Activated CD4-positive, CD25-positive, alpha-beta regulatory T cell treated with anti-CD3 and anti-CD28 coated beads, Interleukin-2, amount 50 U/mL, for 72 hours (primary cell): ENCODE measurements at regions not wholly inside any gene's neighbourhood (a gene's known extent, or its start where the extent isn't known, plus 50 kb on each side); places are given as distances from the start of the nearest gene placed in this dataset.

Source experiments
- DNase-seq: peaks from one replicate; pipeline ENCODE4 v3.0.0; 2021

GRCh38 chr1:4046836-4047461 lies 146.9 kb upstream of the C1orf174 start:
- no peak for DNase-seq

DNA sequence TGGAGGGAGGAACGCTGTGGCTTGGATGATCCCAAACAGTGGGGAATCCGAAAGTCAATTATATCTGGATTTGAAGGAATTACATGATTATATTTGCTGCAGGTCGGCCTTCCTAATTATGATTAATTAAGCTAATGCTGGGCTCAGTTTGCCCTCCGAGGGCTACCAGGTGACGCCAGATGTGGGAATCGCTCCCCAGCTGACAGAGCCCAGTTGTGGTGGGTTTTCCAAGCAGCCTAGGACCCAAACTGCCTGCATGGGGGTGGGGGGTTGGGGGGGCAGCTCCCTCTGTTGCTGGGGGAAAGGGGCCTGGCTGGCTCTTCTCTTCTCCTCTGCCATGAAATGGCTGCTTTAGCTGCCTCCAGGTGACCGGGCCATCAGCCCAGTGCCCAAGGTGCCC lies 147.6 kb upstream of the C1orf174 start:
- DNase-seq, result no peak

DNA sequence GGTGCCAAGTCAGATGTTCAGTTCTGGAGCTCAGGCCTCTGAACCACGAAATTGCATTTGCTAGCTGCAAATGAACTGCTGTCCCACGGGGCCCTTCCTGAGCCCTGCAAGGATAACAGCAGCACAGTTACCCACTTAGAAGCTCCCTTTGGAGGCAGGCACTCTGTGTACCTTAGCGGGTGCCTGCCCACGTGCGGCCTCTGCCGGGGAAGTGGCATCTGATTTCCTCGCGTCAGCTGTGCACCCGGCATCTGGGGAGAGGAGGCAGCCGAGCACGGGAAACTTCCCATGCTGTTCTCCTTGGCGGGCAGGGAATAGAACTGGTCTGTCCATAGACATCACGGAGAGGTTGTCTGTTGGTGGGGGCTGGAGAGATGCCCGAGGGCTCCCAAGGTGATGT lies 148.0 kb upstream of the C1orf174 start:
- no peak for DNase-seq

DNA sequence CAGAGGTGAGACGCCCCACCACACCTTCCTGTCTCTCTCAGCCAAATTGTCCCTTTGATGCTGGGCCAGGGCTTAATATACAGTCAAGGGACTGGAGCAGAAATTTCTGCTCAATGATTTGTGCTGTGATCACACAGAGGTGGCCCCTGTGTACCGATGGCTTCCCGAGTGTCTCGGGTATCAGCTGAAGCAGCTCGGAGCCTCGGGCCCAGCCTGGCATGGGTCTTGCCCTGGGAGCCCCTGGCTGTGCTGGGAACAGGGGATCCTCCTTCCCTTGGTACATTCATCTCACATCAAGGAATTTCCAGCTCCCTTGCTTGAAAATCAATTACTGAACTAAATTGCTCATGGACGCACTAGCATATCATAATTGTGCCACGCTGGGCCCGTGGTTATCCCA lies 148.8 kb upstream of the C1orf174 start:
- no peak for DNase-seq

- DNase-seq, result no peak
Measured at GRCh38 chr1:4050998-4051397, 150.9 kb upstream of the C1orf174 start.

DNA sequence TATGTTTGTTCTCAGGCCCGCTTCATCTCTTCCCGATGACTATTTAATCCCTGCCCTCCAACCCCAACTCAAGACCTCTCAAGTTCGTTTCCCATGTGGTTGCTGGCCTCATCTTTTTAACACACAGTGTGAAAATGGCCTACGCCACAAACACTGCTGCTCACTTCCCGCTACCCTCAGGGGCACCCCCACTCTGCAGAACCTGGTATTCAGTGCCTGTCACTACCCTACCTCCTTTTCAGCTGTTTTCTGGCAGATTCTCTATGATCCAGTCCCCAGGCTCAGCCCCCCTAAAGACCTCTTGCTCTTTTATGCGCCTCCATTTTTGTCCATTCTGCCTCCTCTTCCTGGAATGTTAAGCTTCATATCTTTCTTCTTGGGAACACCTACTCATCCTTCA lies 152.6 kb upstream of the C1orf174 start:
- no peak for DNase-seq

- no peak for DNase-seq
Measured at GRCh38 chr1:4053160-4053748, 153.2 kb upstream of the C1orf174 start.

DNA sequence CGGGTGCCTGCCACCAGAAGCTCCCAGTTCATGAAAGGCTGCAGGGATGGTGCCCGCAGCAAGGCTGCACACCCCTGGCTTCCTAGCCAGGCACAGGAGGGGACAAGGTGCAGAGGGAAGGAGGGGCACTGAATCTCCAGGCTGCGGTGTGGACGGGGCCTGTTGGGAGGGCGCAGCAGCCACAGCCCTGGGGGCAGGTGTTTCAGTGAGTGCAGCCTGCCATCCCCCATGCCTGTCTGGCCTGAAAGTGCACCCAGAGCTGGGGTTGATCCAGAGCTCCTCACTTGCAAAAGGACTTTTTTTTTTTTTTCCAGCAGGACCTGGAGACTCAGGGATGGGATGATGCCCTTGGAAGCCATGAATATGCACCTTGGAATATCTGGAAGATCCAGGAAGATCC lies 153.7 kb upstream of the C1orf174 start:
- DNase-seq, result no peak

DNA sequence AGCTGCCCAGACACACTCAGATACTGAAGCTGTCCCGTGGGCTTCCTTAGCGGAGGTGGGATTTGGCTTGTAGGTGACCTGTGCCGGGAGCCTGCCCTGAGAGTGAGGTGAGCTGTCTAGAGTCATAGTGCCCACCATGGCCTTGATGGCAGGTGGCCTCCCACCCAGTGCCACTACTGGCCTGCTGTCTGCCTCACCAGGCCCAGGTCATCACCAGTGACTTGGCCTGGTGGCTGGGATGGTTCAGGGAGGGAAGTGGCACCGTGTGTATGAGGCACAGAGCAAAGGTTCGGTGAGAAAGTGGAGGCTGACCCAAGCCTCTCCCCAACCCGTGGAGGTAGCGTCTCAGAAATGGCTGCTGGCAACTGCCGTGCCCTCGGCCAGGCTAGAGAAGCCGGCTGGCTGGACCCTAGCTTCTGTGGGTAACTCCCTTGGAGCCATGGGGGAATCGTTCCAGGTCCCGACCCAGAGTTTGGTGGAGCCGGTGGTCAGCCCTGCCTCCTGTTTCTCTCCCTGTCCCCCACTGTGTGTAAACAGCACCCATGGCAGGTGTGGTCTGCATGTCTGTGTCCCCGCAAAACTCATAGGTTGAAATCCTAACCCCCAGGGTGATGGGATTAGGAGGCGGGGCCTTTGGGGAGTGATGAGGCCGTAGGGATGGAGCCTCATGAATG lies 155.4 kb upstream of the C1orf174 start:
- DNase-seq, result no peak

DNA sequence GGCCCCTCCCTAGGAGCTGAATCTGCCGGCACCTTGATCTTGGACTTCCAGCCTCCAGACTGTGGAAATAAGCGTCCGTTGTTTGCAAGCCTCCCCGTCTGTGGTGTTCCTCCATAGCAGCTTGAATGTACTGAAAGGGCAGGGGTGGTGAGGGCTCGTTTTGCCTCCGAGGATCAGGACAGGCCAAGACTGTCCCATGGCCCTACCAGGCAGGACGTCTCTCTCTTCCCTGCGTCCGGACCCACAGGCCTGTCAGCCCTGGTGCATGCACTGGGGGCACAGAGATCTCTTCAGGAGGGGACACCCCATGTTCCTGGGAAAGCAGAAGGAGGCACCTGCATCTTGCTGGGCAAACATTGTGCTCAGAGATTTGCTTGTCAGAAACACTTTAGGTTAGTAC lies 156.3 kb upstream of the C1orf174 start:
- no peak for DNase-seq

- no peak for DNase-seq
Measured at GRCh38 chr1:4056989-4057388, 156.9 kb upstream of the C1orf174 start.

DNA sequence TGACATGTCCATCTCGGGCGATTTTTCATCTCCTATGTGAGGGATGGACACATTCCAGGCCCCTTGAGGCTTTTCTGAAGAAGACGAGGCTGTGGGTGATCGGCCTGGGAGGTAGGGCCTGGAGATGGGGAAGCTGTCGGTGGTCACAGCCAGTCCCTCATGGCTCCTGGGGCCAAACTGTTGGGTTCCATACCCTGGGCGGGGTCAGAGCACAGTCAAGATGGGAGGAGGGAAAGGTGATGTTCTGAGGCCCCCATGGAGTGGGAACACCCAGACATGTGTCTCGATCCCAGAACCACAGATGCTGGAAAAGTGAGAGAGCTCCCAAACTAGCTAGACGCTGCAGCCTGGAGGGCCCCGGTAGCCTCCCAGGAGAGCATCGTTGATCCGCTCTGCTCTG lies 157.5 kb upstream of the C1orf174 start:
- DNase-seq, result no peak

GRCh38 chr1:4058122-4058521 lies 158.1 kb upstream of the C1orf174 start:
- no peak for DNase-seq

GRCh38 chr1:4058706-4059105 lies 158.6 kb upstream of the C1orf174 start:
- DNase-seq, result no peak

GRCh38 chr1:4059270-4059669 lies 159.2 kb upstream of the C1orf174 start:
- DNase-seq, result no peak

DNA sequence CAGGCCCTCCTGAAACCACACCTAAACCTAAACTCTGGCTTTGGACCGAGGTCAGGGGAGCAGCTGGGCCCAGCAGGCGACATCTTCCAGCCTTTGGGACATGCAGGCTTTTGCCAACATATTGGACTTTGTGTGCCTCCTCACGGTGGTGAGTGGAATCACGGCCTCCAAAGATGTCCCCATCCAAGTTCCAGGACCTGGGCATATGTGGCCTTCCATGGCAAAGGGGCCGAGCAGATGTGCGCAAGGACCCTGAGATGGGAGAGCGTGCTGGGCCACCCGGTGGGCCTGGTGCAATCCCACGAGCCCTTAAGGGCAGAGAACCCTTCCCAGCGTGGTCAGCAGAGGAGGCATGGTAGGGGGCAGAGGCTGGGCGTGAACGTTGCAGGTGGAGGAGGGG lies 160.8 kb upstream of the C1orf174 start:
- DNase-seq, result no peak

GRCh38 chr1:4061521-4062031 lies 161.5 kb upstream of the C1orf174 start:
- DNase-seq, result no peak

GRCh38 chr1:4062041-4062440 lies 162.0 kb upstream of the C1orf174 start:
- no peak for DNase-seq

DNA sequence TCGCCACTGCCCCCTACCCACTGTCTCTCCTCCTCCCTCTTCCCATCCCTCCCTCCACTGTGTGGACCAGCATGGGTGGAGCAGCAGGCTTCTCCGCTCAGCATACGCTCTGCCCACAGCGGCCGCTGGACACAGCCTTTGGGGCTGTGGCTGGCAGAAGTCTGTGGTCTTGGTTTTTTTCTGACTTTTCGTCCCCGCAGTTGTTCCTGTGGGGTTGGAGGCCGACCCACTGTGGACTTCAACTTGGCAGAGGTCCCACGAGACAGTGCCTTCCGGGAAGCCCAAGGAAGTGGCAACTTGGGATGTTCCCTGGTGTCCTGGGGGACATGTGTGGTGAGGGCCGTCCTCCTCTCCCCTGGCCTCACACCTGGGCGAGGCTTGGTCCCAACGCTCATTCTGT lies 162.5 kb upstream of the C1orf174 start:
- no peak for DNase-seq

- no peak for DNase-seq
Measured at GRCh38 chr1:4062992-4063391, 162.9 kb upstream of the C1orf174 start.

DNA sequence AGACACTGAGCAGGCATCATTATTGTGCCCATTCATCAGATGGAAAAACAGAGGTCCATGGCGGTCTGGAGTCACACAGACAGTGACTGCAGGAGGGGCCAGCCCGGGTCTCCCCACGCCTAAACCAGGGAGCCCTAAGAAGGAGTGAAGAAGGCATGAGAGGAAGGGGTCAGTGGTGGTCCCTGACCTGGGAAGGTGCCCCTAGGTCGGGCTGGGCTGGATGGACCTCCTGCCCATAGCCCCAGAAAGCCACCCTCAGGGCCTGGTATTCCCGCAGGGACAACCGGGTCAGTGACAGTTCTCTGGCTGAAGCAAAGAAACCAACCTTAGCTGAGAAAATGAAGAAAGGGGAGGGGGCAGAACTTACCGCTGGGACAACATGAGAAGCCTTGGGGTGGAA lies 163.4 kb upstream of the C1orf174 start:
- DNase-seq, result no peak

DNA sequence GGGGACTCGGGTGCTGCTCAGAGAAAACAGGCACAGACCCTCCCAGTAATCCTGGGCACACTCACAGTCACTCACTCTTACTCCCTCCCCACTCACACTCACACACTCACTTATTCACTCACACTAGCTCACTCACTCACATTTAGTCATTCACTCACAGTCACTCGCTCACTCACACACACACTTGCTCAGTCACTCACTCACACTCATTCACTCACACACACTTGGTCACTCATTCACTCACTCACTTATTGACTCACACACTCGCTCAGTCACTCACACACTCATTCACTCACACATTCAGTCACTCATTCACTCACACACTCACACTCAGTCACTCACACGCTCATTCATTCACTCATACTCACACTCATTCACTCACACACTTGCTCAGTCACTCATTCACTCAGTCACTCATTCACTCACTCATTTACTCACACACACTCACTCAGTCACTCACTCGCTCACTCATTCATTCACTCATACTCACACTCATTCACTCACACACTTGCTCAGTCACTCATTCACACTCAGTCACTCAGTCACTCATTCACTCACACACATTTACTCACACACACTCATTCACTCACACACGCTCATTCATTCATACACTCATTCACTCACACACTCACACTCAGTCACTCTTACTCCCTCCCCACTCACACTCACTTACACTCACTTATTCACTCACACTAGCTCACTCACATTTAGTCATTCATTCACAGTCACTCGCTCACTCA lies 164.2 kb upstream of the C1orf174 start:
- no peak for DNase-seq

DNA sequence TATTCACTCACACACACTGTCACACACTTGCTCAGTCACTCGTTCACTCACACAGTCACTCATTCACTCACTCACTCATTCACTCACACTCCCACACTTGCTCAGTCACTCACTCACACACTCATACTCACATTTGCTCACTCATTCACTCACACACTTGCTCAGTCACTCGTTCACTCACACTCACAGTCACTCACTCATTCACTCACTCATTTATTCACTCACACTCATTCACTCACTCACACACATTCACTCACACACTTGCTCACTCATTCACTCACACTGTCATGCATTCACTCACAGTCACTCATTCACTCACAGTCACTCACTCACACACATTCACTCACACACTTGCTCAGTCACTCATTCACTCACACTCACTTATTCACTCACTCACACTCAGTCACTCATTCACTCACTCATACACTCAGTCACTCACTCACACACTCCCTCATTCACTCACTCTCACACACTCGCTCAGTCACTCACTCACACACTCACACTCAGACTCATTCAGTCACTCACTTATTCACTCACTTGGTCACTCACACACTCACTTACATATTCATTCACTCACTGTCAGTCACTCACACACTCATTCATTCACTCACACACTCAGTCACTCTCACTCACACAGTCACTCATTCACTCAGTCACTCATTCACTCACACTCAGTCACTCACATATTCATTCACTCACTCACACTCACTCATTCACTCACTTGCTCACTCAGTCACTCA lies 167.0 kb upstream of the C1orf174 start:
- no peak for DNase-seq
